ENCODE measurements at regions not wholly inside any gene's neighbourhood (a gene's known extent, or its start where the extent isn't known, plus 50 kb on each side); places are given as distances from the start of the nearest gene placed in this dataset.

- no peak for TF ChIP-seq EZH2 (IDR thresholded peaks at IDR 0.05; ENCODE audit: low read length, unreplicated experiment)
- TF ChIP-seq CTCF (conservative IDR thresholded peaks at IDR 0.05; ENCODE audit: low read depth, low read length): no peak
- no peak for TF ChIP-seq EZH2phosphoT487 (IDR thresholded peaks at IDR 0.05; ENCODE audit: borderline replicate concordance, low read length)
Measured at GRCh38 chr2:75375646-75376582, 176.6 kb upstream of the TACR1 start.
